ENCODE measurements at regions not wholly inside any gene's neighbourhood (a gene's known extent, or its start where the extent isn't known, plus 50 kb on each side); places are given as distances from the start of the nearest gene placed in this dataset.

- ATAC-seq (ENCODE audit: low read depth) (no peak), DNase-seq (no peak)
- H3K4me3 Mint-ChIP-seq: no peak overlapping the region
- no peak for TF ChIP-seq CTCF (IDR thresholded peaks at IDR 0.05)
- POLR2A ChIA-PET: no interaction called here
- CTCF ChIA-PET: no interaction called here
- peaks cover 7% of the 10 kb centered on the region for H3K27me3 Mint-ChIP-seq
- no peaks in the 10 kb centered on the region for H3K9me3 Mint-ChIP-seq
- H3K4me1 Mint-ChIP-seq: peaks cover 25% of the 10 kb centered on the region
- no peak overlapping the region for H3K27ac Mint-ChIP-seq
- H3K36me3 Mint-ChIP-seq (ENCODE audit: low read depth): no peaks in the 10 kb centered on the region
- intact Hi-C loops (cut with micrococcal nuclease): loop anchor here (5.0 kb wide), 1 partner anchor 35 kb away; no protein-coding TSS in a partner anchor
These were observed 66.7 kb upstream of the RTN4 start for GRCh38 chr2:55116966-55117365.

DNA sequence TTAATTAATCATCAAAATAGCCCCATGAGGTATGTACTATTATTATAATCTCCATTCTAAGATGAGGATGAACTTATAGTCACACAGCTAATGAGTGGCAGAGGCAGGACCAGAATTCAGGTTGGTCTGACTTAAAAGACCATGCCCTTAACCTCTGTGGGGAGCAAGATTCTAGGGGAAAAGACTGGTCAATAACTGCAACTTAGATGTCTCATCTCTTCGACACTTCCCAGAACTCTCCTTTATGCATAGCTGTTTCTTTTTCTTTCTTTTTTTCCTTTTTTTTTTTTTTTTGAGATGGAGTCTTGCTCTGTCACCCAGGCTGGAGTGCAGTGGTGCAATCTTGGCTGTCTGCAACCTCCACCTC, 66.3 kb upstream of the RTN4 start:
- no peak for ATAC-seq (ENCODE audit: low read depth)
- Mint-ChIP-seq H3K9me3 (no peaks in the 10 kb centered on the region), H3K27me3 (peaks cover 7% of the 10 kb centered on the region), H3K36me3 (ENCODE audit: low read depth) (no peaks in the 10 kb centered on the region), H3K27ac (no peak overlapping the region), H3K4me3 (no peak overlapping the region), H3K4me1 (peaks cover 28% of the 10 kb centered on the region)
- CTCF ChIA-PET: no interaction called here
- intact Hi-C loops (cut with micrococcal nuclease): loop anchor here (5.0 kb wide), 1 partner anchor 36 kb away; no protein-coding TSS in a partner anchor
- POLR2A ChIA-PET: no interaction called here
- TF ChIP-seq CTCF (IDR thresholded peaks at IDR 0.05): no peak
- no peak for DNase-seq

DNA sequence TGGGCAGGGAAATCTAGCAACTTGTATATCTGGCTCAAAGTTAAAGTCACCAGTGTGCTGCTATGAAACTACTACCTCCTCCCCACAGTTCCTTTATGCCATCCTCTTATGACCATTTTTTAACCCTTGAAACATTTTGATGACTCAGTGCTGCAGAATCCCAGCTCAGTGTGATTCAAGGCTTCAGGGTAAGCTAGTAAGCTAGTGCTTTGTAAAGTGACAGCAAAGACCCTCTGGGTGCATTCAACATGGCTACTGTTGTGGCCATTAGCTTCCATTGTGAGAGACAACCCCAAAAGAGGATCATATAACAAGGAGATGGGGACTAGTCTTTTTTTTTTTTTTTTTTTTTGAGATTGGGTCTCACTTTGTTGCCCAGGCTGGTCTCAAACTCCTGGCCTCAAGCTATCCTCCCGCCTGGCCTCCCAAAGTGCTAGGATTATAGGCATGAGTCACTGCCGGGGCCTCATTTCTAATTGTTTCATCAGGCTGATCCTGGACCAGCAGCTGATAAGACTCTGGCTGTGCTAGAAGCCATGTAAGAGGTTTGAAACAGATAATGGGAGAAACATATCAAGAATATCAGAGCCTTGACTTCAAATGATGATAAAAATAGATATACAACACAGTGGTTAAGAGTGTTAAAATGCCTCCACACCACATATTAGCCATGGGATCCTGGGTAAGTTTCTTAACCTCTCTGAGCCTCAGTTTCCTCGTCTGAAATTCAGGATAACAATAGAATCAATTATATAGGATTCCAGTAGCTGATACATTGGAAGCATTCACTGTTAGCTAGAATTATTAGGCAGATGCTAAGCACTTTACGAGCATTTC, 65.7 kb upstream of the RTN4 start:
- peaks cover 2% of the 10 kb centered on the region for H3K27me3 Mint-ChIP-seq
- DNase-seq (no peak), ATAC-seq (ENCODE audit: low read depth) (no peak)
- ChIA-PET CTCF (no interaction called here), POLR2A (no interaction called here)
- peaks cover 28% of the 10 kb centered on the region for H3K4me1 Mint-ChIP-seq
- TF ChIP-seq CTCF (IDR thresholded peaks at IDR 0.05): no peak
- no peak overlapping the region for H3K27ac Mint-ChIP-seq
- no peak overlapping the region for H3K4me3 Mint-ChIP-seq
- no peaks in the 10 kb centered on the region for H3K9me3 Mint-ChIP-seq
- H3K36me3 Mint-ChIP-seq (ENCODE audit: low read depth): no peaks in the 10 kb centered on the region
- intact Hi-C loops (cut with micrococcal nuclease): loop anchor here (5.0 kb wide), 1 partner anchor 36 kb away; no protein-coding TSS in a partner anchor

DNA sequence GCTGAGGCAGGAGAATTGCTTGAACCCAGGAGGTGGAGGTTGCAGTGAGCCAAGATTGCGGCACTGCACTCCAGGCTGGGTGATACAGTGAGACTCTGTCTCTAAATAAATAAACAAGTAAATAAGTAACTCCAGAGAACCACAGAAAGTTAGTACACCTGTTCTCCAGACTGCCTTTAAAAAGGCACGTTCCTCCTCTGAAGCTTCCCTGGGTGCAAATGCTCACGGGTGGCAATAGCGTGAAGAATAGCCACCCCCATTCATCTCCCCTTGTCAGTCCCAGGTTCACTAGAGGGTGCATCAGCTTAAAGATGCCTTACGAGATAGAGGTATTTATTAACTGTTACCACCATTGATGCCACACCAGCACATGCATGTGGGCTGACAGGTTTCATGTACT, 64.3 kb upstream of the RTN4 start:
- POLR2A ChIA-PET: no interaction called here
- CTCF ChIA-PET: no interaction called here
- H3K36me3 Mint-ChIP-seq (ENCODE audit: low read depth): no peaks in the 10 kb centered on the region

GRCh38 chr2:55114082-55114481, 63.8 kb upstream of the RTN4 start:
- DNase-seq (no peak), ATAC-seq (ENCODE audit: low read depth) (no peak)
- ChIA-PET CTCF (no interaction called here), POLR2A (no interaction called here)
- no peaks in the 10 kb centered on the region for H3K9me3 Mint-ChIP-seq
- H3K27ac Mint-ChIP-seq: no peak overlapping the region
- TF ChIP-seq CTCF (IDR thresholded peaks at IDR 0.05): no peak
- peaks cover 23% of the 10 kb centered on the region for H3K4me1 Mint-ChIP-seq
- no peaks in the 10 kb centered on the region for H3K27me3 Mint-ChIP-seq
- no peaks in the 10 kb centered on the region for H3K36me3 Mint-ChIP-seq (ENCODE audit: low read depth)
- no peak overlapping the region for H3K4me3 Mint-ChIP-seq
- intact Hi-C loops (cut with micrococcal nuclease): no loop called here

More for the DNA sequence above, 64.3 kb upstream of the RTN4 start:
- intact Hi-C loops (cut with micrococcal nuclease): no loop called here
- no peaks in the 10 kb centered on the region for H3K9me3 Mint-ChIP-seq
- no peak for TF ChIP-seq CTCF (IDR thresholded peaks at IDR 0.05)
- DNase-seq (no peak), ATAC-seq (ENCODE audit: low read depth) (no peak)
- no peak overlapping the region for H3K27ac Mint-ChIP-seq
- no peak overlapping the region for H3K4me3 Mint-ChIP-seq
- peaks cover 28% of the 10 kb centered on the region for H3K4me1 Mint-ChIP-seq
- no peaks in the 10 kb centered on the region for H3K27me3 Mint-ChIP-seq
